ACC112 (cell line): ENCODE measurements at regions not wholly inside any gene's neighbourhood (a gene's known extent, or its start where the extent isn't known, plus 50 kb on each side); places are given as distances from the start of the nearest gene placed in this dataset.

ENCODE experiments used
- H2AFZ ChIP-seq: fragments of 200-600 bp; sonication (generic); one replicate; pipeline ENCODE4 v1.6.0; 2017; ENCODE audit warnings: antibody characterized with exemption, low read length; ENCODE audit not compliant: unreplicated experiment
- H3K27ac ChIP-seq: fragments of 200-600 bp; sonication (generic); 2 replicates; pipeline ENCODE4 v1.5.1; 2014; ENCODE audit warnings: low read depth, mild to moderate bottlenecking, antibody characterized with exemption, low read length, moderate library complexity
- H3K27me3 ChIP-seq: fragments of 200-600 bp; sonication (generic); 2 replicates; pipeline ENCODE4 v1.6.1; 2014; ENCODE audit warnings: mild to moderate bottlenecking, antibody characterized with exemption, low read length, moderate library complexity, mixed read lengths; ENCODE audit not compliant: insufficient read depth
- H3K36me3 ChIP-seq: fragments of 200-600 bp; sonication (generic); 2 replicates; pipeline ENCODE4 v1.6.1; 2016; ENCODE audit warnings: mild to moderate bottlenecking, antibody characterized with exemption, low read length, moderate library complexity, mixed read lengths; ENCODE audit not compliant: insufficient read depth
- H3K4me1 ChIP-seq: fragments of 200-600 bp; sonication (generic); one replicate; pipeline ENCODE4 v1.6.1; 2016; ENCODE audit warnings: low read length, mixed read lengths; ENCODE audit not compliant: insufficient read depth, unreplicated experiment, control insufficient read depth
- H3K4me3 ChIP-seq: fragments of 200-600 bp; sonication (generic); 2 replicates; pipeline ENCODE4 v1.5.1; 2014; ENCODE audit warnings: mild to moderate bottlenecking, low read depth, low read length
- H3K79me2 ChIP-seq: fragments of 200-600 bp; sonication (generic); one replicate; pipeline ENCODE4 v1.6.0; 2016; ENCODE audit warnings: low read length; ENCODE audit not compliant: control insufficient read depth, unreplicated experiment, insufficient read depth

DNA sequence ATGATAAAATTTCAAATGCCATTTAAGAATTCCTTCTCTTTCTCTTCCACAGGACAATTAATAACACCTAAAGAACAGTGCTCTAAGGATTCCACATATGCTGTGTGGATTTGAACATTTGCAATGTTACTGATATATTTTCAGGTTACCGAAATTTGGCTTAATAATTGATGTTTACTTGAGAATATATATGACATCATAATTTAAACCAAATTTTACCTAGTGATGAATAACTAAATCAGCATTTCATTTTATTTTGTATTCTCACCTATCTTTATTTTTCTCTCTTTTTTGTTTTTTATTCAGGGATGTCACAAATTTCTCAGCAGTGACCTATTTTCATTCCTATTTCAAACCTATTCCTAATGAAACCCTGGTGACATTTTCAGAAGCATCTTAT lies 429.6 kb downstream of the SLCO4C1 start:
- Histone ChIP-seq H3K79me2 (no peaks in the 10 kb centered on the region), H3K36me3 (no peaks in the 10 kb centered on the region), H3K4me3 (no peak overlapping the region), H3K4me1 (no peaks in the 10 kb centered on the region), H3K27me3 (no peaks in the 10 kb centered on the region), H3K27ac (no peak overlapping the region), H2AFZ (no peak overlapping the region)

DNA sequence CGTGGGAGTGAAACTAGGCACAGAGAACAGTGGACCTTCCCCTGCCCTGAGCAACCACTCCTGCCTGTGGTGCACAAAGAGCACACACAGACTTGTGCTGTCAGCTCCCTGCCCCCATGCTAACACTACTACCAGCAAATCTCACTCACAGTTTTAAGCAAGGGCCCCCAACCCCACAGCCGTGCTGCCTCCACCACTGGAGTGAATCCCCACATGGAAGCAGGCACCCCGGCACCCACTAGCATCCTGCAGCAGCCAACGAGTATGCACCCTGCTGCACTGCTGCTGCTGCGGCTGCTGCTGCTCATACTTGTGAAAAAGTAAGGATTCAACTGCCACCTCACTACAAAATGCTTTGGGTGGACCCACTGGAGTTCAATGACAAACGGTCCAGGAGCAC lies 435.5 kb downstream of the SLCO4C1 start:
- H2AFZ ChIP-seq = no peak overlapping the region

DNA sequence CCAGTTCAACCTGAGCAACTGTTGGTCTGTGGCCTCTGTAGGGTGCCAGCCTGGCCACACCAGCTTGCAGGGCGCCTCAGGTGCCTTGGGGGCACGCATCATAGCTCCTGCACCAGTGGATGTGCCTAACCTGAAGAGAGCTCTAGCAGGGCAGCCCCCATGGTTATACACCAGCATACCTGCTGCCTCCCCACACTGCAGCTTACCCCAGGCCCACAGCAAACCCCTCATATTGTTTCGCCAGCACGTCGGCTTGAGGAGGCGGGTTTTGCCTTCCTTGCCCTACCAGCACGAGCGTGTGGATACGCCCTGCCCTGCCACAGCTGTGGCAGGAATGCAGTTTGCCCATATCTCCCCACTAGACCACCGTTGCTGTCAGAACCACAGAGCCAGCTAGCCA lies 435.9 kb downstream of the SLCO4C1 start:
- no peak overlapping the region for H3K4me3 ChIP-seq
- H3K4me1 ChIP-seq = no peaks in the 10 kb centered on the region
- no peak overlapping the region for H3K27ac ChIP-seq
- no peaks in the 10 kb centered on the region for H3K36me3 ChIP-seq
- no peaks in the 10 kb centered on the region for H3K79me2 ChIP-seq
- no peak overlapping the region for H2AFZ ChIP-seq
- no peaks in the 10 kb centered on the region for H3K27me3 ChIP-seq

More for the DNA sequence above, 435.5 kb downstream of the SLCO4C1 start:
- Histone ChIP-seq H3K27me3 (no peaks in the 10 kb centered on the region), H3K79me2 (no peaks in the 10 kb centered on the region), H3K27ac (no peak overlapping the region), H3K36me3 (no peaks in the 10 kb centered on the region), H3K4me3 (no peak overlapping the region), H3K4me1 (no peaks in the 10 kb centered on the region)

DNA sequence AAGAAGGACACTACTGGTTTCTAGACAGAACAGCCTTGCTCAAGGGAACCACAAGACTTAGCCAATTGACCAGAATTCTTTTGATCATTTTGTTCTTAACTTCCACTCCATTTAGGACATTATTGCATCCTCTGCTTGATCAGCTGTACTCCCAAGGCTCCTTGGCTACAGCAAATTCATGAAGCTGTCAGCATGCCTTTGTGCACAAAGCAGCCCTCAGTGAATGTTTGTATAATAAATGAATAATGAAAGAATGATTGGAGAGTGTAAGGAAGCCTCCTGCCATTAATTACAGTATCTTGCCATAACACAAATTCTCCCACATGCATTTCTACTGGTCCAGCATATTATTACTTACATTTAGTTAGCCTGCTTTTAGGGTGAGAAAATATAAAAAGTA lies 449.6 kb downstream of the SLCO4C1 start:
- no peak overlapping the region for H2AFZ ChIP-seq
- no peak overlapping the region for H3K4me3 ChIP-seq
- no peaks in the 10 kb centered on the region for H3K79me2 ChIP-seq
- no peak overlapping the region for H3K27ac ChIP-seq
- H3K27me3 ChIP-seq = no peaks in the 10 kb centered on the region
- H3K36me3 ChIP-seq = no peaks in the 10 kb centered on the region
- no peaks in the 10 kb centered on the region for H3K4me1 ChIP-seq

DNA sequence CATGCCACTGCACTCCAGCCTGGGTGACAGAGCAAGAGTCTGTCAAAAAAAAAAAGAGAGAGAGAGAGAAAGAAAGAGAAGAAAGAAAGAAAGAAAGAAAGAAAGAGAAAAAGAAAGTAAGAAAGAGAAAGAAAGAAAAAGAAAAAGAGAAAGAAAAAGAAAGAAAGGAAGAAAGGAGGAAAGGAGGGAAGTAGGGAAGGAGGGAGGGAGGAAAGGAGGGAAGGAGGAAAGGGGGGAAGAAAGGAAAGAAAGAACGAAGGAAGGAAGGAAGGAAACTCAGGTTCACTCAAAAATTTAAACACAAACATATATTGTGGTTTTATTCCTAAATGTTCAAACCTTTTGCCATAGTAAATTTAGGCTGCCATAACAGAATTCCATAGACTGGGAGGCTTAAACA lies 453.0 kb downstream of the SLCO4C1 start:
- Histone ChIP-seq H2AFZ (no peak overlapping the region), H3K27me3 (no peaks in the 10 kb centered on the region), H3K79me2 (no peaks in the 10 kb centered on the region), H3K36me3 (no peaks in the 10 kb centered on the region), H3K27ac (no peak overlapping the region), H3K4me3 (no peak overlapping the region), H3K4me1 (no peaks in the 10 kb centered on the region)

DNA sequence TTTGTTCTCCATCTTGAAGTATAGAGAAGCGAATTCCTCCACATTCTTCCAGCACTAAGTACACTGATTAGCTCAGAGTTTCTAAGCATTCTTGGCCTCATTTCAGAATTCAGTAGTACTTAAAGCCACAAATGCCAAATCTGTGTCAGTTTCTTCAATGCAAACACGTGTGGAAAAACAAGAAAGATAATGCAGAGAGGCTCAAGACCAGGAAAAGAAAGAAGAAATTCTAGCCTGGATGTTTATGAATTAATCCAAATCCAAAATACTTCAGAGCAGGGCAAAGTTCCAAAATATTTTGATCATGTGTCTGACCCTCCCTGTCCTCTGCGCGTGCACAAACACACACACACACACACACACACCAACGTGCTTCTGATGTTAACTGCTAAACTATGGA lies 457.6 kb downstream of the SLCO4C1 start:
- Histone ChIP-seq H3K4me3 (no peak overlapping the region), H3K4me1 (no peaks in the 10 kb centered on the region), H3K36me3 (no peaks in the 10 kb centered on the region), H3K27me3 (no peaks in the 10 kb centered on the region), H3K79me2 (no peaks in the 10 kb centered on the region), H2AFZ (no peak overlapping the region), H3K27ac (no peak overlapping the region)

DNA sequence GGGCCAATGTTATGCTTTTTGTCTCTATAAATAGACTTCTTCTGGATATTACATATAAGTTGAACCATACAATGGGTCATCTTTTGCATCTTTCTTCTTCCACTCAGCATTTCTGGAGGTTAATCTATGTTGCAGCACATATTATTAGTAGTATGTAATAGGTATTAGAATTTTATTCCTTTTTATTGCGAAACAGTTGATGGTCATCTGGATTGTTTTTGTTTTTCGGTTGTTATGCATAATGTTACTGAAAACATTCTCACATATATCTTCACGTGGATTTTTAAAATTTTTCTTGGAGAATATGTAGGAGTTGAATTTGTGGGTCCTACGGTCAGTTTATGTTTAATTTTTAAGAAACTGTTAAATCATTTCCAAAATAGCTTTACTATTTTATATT lies 466.8 kb downstream of the SLCO4C1 start:
- Histone ChIP-seq H3K4me1 (no peaks in the 10 kb centered on the region), H3K79me2 (no peaks in the 10 kb centered on the region)

DNA sequence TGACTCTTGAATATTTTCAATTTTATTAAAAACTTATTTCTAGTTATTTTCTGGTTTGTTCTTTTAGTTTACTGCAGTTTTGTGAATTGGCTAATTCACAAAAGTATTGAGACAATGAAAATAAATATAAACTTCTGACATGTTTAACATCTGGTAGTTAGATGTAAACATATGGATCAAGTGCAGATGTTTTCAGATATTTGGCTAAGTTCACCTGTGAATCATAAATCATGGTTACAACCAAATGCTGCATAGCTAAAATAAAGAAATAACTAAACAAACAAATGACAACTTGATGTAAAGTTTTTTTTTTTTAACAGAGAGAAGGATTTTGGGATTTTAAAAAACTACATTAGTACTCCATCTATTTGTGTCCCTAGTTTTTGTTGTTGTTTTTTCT lies 484.6 kb downstream of the SLCO4C1 start:
- H3K4me3 ChIP-seq = no peak overlapping the region
- no peak overlapping the region for H3K27ac ChIP-seq
- no peaks in the 10 kb centered on the region for H3K27me3 ChIP-seq
- no peak overlapping the region for H2AFZ ChIP-seq
- H3K36me3 ChIP-seq = no peaks in the 10 kb centered on the region
- H3K4me1 ChIP-seq = no peaks in the 10 kb centered on the region
- no peaks in the 10 kb centered on the region for H3K79me2 ChIP-seq

More for the DNA sequence above, 466.8 kb downstream of the SLCO4C1 start:
- no peak overlapping the region for H3K27ac ChIP-seq
- H3K4me3 ChIP-seq = no peak overlapping the region
- no peaks in the 10 kb centered on the region for H3K27me3 ChIP-seq
- no peaks in the 10 kb centered on the region for H3K36me3 ChIP-seq
- no peak overlapping the region for H2AFZ ChIP-seq

DNA sequence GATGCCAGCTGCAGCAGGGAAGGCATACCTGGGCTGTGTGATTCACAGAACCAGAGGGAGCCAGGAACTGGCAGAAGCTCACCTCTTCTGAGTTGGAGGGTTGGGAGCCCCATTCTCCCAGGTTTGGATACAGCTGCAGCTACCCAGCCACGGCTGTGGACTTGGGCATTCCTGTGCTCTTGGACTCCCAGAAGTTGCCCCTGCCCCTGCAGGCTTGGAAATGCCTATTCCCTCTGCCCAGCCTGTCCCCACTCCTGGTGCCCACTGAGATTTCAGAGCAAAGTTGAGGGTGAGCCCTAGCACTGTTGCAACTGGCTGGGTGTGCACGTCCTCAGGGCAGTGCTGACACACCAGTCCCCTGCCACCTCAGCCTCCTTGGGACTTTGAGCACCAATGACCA lies 489.7 kb downstream of the SLCO4C1 start:
- no peak overlapping the region for H2AFZ ChIP-seq
- no peaks in the 10 kb centered on the region for H3K79me2 ChIP-seq
- no peak overlapping the region for H3K27ac ChIP-seq
- no peaks in the 10 kb centered on the region for H3K27me3 ChIP-seq
- no peak overlapping the region for H3K4me3 ChIP-seq
- H3K4me1 ChIP-seq = no peaks in the 10 kb centered on the region
- no peaks in the 10 kb centered on the region for H3K36me3 ChIP-seq

DNA sequence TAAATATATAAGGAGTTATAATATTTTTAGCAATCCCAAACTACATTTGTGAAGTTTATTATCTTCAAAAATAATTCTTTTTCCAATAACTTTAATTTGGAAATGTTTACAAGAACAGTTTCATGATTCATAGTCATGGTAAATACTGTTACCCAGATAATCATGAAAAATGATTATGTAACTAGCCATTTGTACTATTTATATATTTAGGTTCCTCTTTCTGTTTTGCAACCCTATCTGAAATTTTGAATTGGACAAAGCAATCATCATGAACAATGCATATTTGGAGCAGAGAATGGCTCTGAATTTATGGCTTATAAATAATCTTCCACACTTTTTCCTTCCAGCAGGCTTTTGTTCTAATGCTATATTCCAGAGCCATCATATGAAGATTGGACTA lies 499.7 kb downstream of the SLCO4C1 start:
- Histone ChIP-seq H3K79me2 (no peaks in the 10 kb centered on the region), H3K36me3 (no peaks in the 10 kb centered on the region), H3K27ac (no peak overlapping the region)

DNA sequence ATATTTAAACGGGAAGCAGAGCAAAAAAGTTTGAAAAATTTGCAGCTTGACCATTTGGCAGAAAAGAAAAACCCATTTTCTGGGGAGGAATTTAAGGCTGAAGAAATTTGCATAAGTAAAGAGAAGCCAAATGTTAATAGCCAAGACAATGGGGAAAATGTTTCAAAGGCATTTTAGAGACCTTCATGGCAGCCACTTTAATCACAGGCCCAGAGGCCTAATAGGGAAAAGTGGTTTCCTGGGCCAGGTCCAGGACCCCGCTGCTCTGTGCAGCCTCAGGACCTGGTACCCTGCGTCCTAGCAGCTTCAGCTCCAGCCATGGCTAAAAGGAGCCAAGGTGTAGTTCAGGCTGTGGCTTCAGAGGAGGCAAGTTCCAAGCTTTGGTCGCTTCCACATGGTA lies 507.3 kb downstream of the SLCO4C1 start:
- H3K27me3 ChIP-seq = no peaks in the 10 kb centered on the region
- no peaks in the 10 kb centered on the region for H3K79me2 ChIP-seq
- H2AFZ ChIP-seq = no peak overlapping the region
- no peaks in the 10 kb centered on the region for H3K4me1 ChIP-seq
- H3K4me3 ChIP-seq = no peak overlapping the region
- H3K27ac ChIP-seq = no peak overlapping the region
- H3K36me3 ChIP-seq = no peaks in the 10 kb centered on the region

More for the DNA sequence above, 499.7 kb downstream of the SLCO4C1 start:
- no peak overlapping the region for H2AFZ ChIP-seq
- H3K4me3 ChIP-seq = no peak overlapping the region
- H3K27me3 ChIP-seq = no peaks in the 10 kb centered on the region
- no peaks in the 10 kb centered on the region for H3K4me1 ChIP-seq
